RPMI7951 (cell line): ENCODE measurements at regions not wholly inside any gene's neighbourhood (a gene's known extent, or its start where the extent isn't known, plus 50 kb on each side); places are given as distances from the start of the nearest gene placed in this dataset.

ENCODE experiments used
- DNase-seq: peaks from one replicate; pipeline ENCODE4 v3.0.0-alpha.2; 2012; ENCODE audit warnings: low read depth

GRCh38 chr14:75333606-75334548, 55.2 kb downstream of the FOS start:
- no peak for DNase-seq

DNA sequence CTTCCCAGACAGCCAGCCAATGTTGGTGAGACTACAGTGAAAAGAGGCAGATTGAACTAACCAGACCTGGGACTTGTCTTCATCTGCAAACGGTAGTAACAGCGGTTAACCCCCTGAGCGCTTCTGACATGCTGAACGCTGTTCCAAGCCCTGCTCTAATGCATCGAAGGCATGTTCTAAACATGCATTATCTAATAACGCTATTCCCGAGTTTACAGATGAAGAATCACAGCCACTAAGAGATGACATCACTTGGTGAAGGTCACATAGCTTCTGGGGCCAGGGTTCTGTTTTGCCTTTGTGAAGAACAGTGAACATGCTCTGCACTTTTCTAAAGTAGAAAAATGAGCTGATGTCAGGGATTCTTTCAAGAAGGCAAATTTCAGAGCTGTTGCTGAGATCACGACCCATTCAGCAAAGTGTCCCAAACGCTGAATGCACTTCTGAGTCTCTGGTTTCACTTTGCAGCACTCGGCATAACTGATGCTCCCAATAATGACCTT, 56.0 kb downstream of the FOS start:
- DNase-seq = no peak

DNA sequence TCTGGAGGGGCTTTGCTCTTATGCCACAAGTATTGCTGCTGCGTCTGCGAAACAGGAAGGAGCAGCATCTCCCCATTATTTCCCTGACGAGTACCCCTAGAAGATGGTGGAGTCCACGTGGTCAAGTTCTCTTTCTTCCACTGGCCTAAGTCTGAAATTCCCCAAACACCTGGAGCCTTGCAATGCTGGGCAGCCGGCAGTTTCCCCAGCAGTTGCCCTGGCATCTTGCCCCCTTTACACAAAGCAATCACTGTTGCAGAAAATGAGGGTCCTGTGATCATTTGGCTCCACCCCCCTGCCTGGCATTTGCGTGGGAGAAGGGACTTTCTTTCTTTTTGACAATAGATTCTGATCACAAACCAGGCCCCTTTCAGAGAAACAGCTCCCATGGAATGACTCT, 56.9 kb downstream of the FOS start:
- no peak for DNase-seq

DNA sequence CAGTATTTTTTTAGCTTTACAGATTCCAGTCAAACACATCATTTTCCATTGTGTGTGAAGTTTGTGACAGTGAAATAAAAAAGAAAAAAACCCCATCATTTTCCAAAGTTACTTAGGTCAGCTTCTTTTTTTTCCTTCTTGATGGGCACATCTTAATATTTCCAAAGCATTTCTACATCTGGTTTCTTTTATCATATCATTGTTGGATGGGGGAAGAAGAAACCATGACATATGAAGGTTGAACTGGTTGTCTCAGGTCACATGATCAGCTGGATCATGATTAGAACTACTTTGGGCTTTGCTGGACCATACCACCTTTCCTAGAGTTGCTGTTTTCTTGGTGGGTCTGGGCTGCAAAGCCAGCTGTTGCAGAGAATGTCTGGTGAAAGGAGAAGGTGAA, 59.8 kb downstream of the FOS start:
- no peak for DNase-seq

DNA sequence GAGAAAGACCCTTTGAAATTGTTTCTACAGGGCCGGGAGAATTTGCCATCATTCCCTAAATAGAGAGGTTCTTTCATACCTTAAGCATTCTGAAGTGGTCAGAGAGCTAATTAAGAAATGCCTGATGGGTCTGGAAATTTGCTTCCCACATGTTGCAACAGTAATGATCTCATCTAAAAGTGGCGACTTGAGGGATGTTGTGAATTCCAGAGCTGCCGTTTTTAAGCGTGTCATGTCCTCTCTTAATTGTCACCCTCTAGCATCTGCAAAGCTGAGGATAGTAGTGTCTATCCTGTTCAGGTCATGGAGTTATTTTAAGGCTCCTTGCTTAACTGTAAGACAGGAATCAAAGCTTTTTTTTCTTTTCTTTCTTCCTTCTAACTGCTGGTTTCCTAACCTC, 60.4 kb downstream of the FOS start:
- DNase-seq = no peak

GRCh38 chr14:75340921-75341320, 62.3 kb downstream of the FOS start:
- DNase-seq = no peak

DNA sequence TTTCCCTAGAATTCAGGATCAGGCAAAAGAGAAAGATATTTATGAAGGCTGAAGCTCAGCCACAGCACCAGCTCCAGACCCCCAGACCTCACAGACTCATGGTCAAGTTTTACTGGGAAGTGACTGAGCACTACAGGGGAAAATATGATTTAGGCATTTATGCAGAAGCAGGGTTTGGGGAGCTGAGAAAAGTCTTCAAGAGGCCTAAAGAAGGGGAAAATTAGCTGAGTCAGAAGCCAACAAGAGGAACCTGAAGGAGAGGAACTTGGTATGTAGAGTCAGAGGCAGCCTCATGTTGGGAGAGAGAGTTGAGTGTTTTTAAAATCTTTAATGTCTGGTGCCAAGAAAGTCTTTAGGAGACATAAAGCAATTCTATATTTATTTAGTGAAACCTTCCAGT, 63.0 kb downstream of the FOS start:
- no peak for DNase-seq

- no peak for DNase-seq
These were observed 64.4 kb downstream of the FOS start for GRCh38 chr14:75342762-75343599.

DNA sequence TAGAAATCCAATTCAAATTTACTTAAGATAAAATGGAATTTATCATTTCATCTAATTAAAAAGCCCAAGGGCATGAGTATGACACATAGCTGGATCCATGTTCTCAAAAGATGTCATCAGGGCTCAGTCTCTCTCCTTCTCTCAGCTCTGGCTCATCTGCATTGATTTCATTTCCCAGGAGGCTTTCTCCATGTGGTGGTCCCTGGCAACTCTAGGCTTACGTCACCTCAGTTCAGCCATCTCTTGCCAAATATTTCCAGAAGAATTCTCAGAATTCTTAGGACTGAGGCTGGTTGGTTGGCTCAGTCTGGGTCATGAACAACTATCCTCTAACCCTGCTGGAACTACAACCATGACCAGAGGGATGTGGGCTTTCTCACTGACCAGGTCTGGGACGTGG, 65.3 kb downstream of the FOS start:
- no peak for DNase-seq

DNA sequence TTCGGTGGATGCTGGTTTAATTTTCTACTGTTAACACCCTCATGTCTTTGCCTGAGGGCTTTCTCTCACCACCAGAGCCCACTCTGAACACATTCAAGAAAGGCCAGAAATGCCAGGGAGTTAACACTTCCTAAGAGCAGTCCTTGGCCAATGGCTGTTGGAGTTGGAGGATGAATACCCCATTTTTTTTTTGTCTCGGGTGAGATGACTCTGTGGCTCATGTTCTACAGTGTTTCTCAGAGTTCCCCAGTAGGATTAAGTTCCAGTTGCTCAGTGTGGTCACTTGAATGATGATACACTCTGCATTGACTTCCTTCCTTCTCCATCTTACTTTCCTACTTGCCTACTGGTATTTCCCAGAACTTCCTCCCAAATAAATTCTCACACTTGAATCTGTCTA, 65.8 kb downstream of the FOS start:
- DNase-seq = no peak

GRCh38 chr14:75350505-75351060, 72.0 kb downstream of the FOS start:
- no peak for DNase-seq

DNA sequence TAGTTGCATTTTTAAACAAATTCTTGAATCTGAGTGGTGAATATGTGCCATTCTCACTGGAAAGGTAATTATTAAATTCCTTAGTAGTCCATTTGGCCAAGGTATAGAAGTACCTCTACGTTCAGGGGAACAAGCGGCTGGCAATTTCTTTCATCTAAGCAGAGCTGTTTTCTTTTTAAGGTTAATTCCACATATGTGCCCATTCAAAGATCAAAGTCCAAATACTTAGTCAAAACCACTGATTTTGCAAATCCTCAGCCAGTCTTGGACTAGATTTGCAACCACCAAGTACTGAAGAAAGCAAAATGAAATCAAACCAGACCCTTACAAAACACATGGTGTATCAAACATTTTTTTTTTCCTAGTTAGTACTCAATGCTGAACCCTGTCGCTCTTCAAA, 68.7 kb upstream of the JDP2 start:
- no peak for DNase-seq

DNA sequence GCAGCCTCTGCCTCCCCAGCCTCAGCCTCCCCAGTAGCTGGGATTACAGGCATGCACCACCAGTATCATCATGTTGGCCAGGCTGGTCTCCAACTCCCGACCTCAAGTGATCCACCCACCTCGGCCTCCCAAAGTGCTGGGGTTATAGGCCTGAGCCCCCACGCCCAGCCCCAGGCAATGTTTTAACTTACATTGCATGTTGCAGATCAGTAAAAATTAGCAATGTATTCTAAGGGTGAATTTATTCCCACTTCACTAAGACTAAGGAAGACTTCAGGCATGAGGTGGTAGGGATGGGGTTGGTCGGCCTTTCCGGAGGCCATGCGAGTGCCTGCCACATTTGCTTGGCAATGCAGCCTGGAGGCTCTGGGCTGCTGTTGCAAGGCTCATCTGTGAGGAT, 66.8 kb upstream of the JDP2 start:
- no peak for DNase-seq

DNA sequence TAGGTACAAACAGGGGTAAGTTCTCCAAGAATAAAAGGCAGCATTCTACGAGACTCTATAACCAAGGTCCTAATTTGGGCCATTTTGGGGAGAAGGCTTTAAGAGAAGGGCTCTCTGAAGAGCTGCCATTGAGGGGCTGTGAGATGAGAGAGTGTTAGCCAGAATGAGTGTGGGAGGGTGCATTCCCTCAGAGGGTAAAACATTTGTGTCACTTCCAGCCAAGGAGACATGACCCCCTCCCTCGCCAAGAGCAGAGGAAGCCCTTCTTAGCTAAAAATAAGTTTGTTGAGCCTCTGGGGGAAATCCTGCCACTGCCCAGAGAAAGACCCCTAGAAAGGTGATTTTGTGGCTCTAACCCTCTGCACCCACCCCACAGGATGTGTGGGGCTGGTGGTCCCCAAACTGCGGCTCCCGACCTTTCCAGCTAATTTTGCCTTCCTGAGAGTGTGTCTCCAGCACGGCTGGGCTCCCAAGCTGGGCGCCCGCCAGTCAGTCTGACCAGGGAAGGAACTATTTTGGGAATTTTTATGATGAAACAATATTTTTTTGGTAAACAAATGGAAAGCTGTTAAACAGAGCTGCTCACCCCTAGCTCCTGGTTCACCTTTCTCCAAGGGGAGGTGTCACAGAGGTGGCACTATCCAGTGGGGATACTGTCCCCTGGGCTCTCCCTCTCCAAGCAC, 65.9 kb upstream of the JDP2 start:
- no peak for DNase-seq

- DNase-seq = no peak
These were observed 64.7 kb upstream of the JDP2 start for GRCh38 chr14:75363130-75363529.

DNA sequence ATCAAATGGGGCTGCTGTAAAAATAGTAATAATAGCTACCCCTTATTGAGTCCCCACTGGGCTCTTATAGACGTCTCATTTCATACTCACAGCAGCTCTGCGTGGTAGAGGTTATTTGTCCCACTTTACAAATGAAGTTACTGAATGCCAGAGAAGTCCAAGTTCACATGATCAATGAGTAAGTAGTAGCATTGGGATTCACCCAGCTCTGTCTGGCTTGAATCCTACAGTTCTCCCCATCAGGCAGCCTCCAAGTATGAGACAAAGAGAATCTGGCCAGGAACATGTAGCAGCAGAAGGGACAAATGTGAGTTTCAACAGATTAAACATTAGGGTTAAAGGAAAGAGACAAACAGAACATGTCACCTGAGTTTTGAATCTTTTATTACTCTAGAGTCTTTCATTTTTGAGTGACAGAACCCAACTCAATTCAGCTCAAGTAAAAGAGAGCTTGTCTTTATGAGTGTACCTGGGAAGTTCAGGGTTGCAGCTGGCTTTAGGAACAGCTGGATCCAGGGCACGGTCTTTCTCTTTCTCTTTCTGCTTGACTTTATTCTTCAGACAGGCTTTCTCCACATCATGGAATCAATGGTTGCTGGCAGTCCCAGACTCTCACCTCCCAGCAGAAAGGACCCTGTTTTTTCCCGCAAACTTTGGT, 64.1 kb upstream of the JDP2 start:
- DNase-seq = no peak

- DNase-seq = no peak
These were observed 62.7 kb upstream of the JDP2 start for GRCh38 chr14:75365116-75365515.

GRCh38 chr14:75366963-75367362, 60.9 kb upstream of the JDP2 start:
- DNase-seq = no peak

DNA sequence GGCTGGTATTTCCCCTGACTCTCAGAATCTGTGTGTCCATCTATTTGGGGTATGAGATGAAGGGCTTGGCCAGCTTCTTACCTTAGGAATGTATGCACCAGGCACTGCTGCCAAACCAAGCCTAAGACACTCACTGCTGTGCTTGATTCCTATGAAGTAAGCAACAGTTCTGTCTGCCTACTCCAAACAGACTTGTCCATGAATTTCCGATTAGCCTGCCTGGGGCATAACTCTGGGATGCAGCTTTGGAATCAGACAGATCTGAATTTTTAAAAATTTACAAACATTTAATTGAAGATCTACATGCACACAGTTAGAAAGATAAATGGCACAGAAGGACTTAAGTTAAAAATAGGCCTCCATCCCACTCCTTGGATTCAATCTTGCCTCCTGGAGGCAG, 59.5 kb upstream of the JDP2 start:
- DNase-seq = no peak

DNA sequence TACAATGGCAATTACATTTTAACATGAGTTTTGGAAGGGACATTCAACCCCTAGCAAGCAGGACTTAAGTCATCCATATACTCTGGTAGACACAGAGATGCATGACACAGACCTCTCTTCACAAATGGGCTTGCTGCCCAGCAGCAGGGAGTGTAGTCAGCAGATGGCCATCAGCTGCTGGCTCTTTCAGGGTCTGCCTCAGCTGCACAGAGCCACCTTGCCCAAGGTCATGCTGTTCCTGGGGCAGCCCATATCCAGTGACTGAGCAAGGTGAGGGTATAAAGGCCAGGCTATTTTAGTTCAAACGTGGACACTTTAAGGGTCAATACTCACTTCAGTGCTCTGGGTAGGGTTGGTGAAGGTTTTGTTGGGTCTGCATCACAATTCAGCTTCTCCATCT, 58.3 kb upstream of the JDP2 start:
- no peak for DNase-seq
